ENCODE measurements at regions not wholly inside any gene's neighbourhood (a gene's known extent, or its start where the extent isn't known, plus 50 kb on each side); places are given as distances from the start of the nearest gene placed in this dataset.
"Not testable (repeated sequence)": the region's sequence is repeated elsewhere in the genome, so short reads cannot be mapped to it uniquely, and the experiment has no call there.

- DNase-seq (ENCODE audit: low spot score): no peak
Observed at GRCh38 chr13:53266757-53267156, 238.1 kb downstream of the OLFM4 start.

GRCh38 chr13:53269634-53270033 lies 241.0 kb downstream of the OLFM4 start:
- no peak for DNase-seq (ENCODE audit: low spot score)

- DNase-seq (ENCODE audit: low spot score): no peak
Observed at GRCh38 chr13:53272873-53273272, 244.3 kb downstream of the OLFM4 start.

- DNase-seq (ENCODE audit: low spot score): no peak
Observed at GRCh38 chr13:53276265-53276664, 247.7 kb downstream of the OLFM4 start.

GRCh38 chr13:53281677-53282076 lies 253.1 kb downstream of the OLFM4 start:
- DNase-seq (ENCODE audit: low spot score): no peak

GRCh38 chr13:53285896-53286430 lies 257.4 kb downstream of the OLFM4 start:
- DNase-seq (ENCODE audit: low spot score): no peak

- DNase-seq (ENCODE audit: low spot score): no peak
Observed at GRCh38 chr13:53298396-53298795, 269.8 kb downstream of the OLFM4 start.

- no peak for DNase-seq (ENCODE audit: low spot score)
Observed at GRCh38 chr13:53301449-53301848, 272.8 kb downstream of the OLFM4 start.

- DNase-seq (ENCODE audit: low spot score): not testable (repeated sequence)
Observed at GRCh38 chr13:53305419-53305818, 276.8 kb downstream of the OLFM4 start.

- DNase-seq (ENCODE audit: low spot score): no peak
Observed at GRCh38 chr13:53310786-53311185, 282.2 kb downstream of the OLFM4 start.

- DNase-seq (ENCODE audit: low spot score): no peak
Observed at GRCh38 chr13:53311561-53311960, 282.9 kb downstream of the OLFM4 start.

GRCh38 chr13:53321296-53321801 lies 292.7 kb downstream of the OLFM4 start:
- no peak for DNase-seq (ENCODE audit: low spot score)

GRCh38 chr13:53324656-53325055 lies 296.0 kb downstream of the OLFM4 start:
- no peak for DNase-seq (ENCODE audit: low spot score)

- DNase-seq (ENCODE audit: low spot score): no peak
Observed at GRCh38 chr13:53326716-53327115, 298.1 kb downstream of the OLFM4 start.

- DNase-seq (ENCODE audit: low spot score): no peak
Observed at GRCh38 chr13:53327680-53328315, 299.2 kb downstream of the OLFM4 start.

- DNase-seq (ENCODE audit: low spot score): no peak
Observed at GRCh38 chr13:53336441-53337160, 308.0 kb downstream of the OLFM4 start.

- no peak for DNase-seq (ENCODE audit: low spot score)
Observed at GRCh38 chr13:53338760-53339159, 310.1 kb downstream of the OLFM4 start.

- DNase-seq (ENCODE audit: low spot score): no peak
Observed at GRCh38 chr13:53340505-53341143, 312.0 kb downstream of the OLFM4 start.

- no peak for DNase-seq (ENCODE audit: low spot score)
Observed at GRCh38 chr13:53341144-53341510, 312.5 kb downstream of the OLFM4 start.

GRCh38 chr13:53342623-53343360 lies 314.2 kb downstream of the OLFM4 start:
- no peak for DNase-seq (ENCODE audit: low spot score)

- DNase-seq (ENCODE audit: low spot score): no peak
Observed at GRCh38 chr13:53343361-53343744, 314.7 kb downstream of the OLFM4 start.

Data from mesenteric fat pad (tissue), 1 donor.